Activated naive CD4-positive, alpha-beta T cell treated with anti-CD3 and anti-CD28 coated beads, Interleukin-2, amount 10 ng/mL, durations not matched to agents 7 days and 5 days (primary cell): ENCODE measurements at regions not wholly inside any gene's neighbourhood (a gene's known extent, or its start where the extent isn't known, plus 50 kb on each side); places are given as distances from the start of the nearest gene placed in this dataset.

Experiments used
- CTCF ChIA-PET: fragments of 350-600 bp; sonication (Branson Sonifier 250); formaldehyde crosslinking; loops from one replicate; lab custom pipeline; 2021; ENCODE audit warnings: antibody characterized with exemption; lab: Charles Lee
- DNase-seq: peaks from one replicate; pipeline ENCODE4 v3.0.0-alpha.2; 2020
- H3K27ac Mint-ChIP-seq: one replicate; pipeline ENCODE4 v1.8.0; 2021; ENCODE audit warnings: mild to moderate bottlenecking, moderate library complexity, mixed read lengths
- H3K27me3 Mint-ChIP-seq: one replicate; pipeline ENCODE4 v1.8.0; 2021; ENCODE audit warnings: mild to moderate bottlenecking, mixed read lengths
- H3K36me3 Mint-ChIP-seq: one replicate; pipeline ENCODE4 v1.8.0; 2021; ENCODE audit warnings: mixed read lengths
- H3K4me1 Mint-ChIP-seq: one replicate; pipeline ENCODE4 v1.8.0; 2021; ENCODE audit warnings: mixed read lengths
- H3K4me3 Mint-ChIP-seq: one replicate; pipeline ENCODE4 v1.8.0; 2021; ENCODE audit warnings: mild to moderate bottlenecking, moderate library complexity, mixed read lengths
- H3K9me3 Mint-ChIP-seq: one replicate; pipeline ENCODE4 v1.8.0; 2021; ENCODE audit warnings: mixed read lengths

GRCh38 chr16:51952500-51952899, 594.4 kb downstream of the TOX3 start:
- Mint-ChIP-seq H3K36me3 (no peaks in the 10 kb centered on the region), H3K27ac (no peak overlapping the region), H3K4me3 (no peak overlapping the region), H3K9me3 (no peaks in the 10 kb centered on the region), H3K4me1 (no peaks in the 10 kb centered on the region), H3K27me3 (no peaks in the 10 kb centered on the region)
- CTCF ChIA-PET, result no interaction called here
- DNase-seq, result no peak

- H3K4me1 Mint-ChIP-seq, result no peaks in the 10 kb centered on the region
- H3K4me3 Mint-ChIP-seq, result no peak overlapping the region
- DNase-seq, result no peak
- no peaks in the 10 kb centered on the region for H3K27me3 Mint-ChIP-seq
- CTCF ChIA-PET, result no interaction called here
- no peaks in the 10 kb centered on the region for H3K36me3 Mint-ChIP-seq
- H3K27ac Mint-ChIP-seq, result no peak overlapping the region
- no peaks in the 10 kb centered on the region for H3K9me3 Mint-ChIP-seq
Measured at GRCh38 chr16:51951668-51952298, 595.2 kb downstream of the TOX3 start.

GRCh38 chr16:51950118-51950780, 596.7 kb downstream of the TOX3 start:
- Mint-ChIP-seq H3K36me3 (no peaks in the 10 kb centered on the region), H3K9me3 (no peaks in the 10 kb centered on the region), H3K4me1 (no peaks in the 10 kb centered on the region), H3K27ac (no peak overlapping the region), H3K27me3 (no peaks in the 10 kb centered on the region), H3K4me3 (no peak overlapping the region)
- DNase-seq, result no peak
- CTCF ChIA-PET, result no interaction called here

- Mint-ChIP-seq H3K9me3 (no peaks in the 10 kb centered on the region), H3K27me3 (no peaks in the 10 kb centered on the region), H3K4me3 (no peak overlapping the region), H3K27ac (no peak overlapping the region), H3K36me3 (no peaks in the 10 kb centered on the region), H3K4me1 (no peaks in the 10 kb centered on the region)
- CTCF ChIA-PET, result no interaction called here
- DNase-seq, result no peak
Measured at GRCh38 chr16:51949282-51949681, 597.7 kb downstream of the TOX3 start.

- Mint-ChIP-seq H3K27me3 (no peaks in the 10 kb centered on the region), H3K4me1 (no peaks in the 10 kb centered on the region), H3K4me3 (no peak overlapping the region), H3K27ac (no peak overlapping the region), H3K9me3 (peaks cover 8% of the 10 kb centered on the region), H3K36me3 (no peaks in the 10 kb centered on the region)
- no peak for DNase-seq
- CTCF ChIA-PET, result no interaction called here
Measured at GRCh38 chr16:51941412-51941811, 605.5 kb downstream of the TOX3 start.

GRCh38 chr16:51940183-51940582, 606.8 kb downstream of the TOX3 start:
- Mint-ChIP-seq H3K9me3 (peaks cover 11% of the 10 kb centered on the region), H3K27ac (no peak overlapping the region), H3K36me3 (no peaks in the 10 kb centered on the region), H3K4me1 (no peaks in the 10 kb centered on the region), H3K27me3 (no peaks in the 10 kb centered on the region), H3K4me3 (no peak overlapping the region)
- CTCF ChIA-PET, result no interaction called here
- DNase-seq, result no peak

GRCh38 chr16:51939378-51939871, 607.5 kb downstream of the TOX3 start:
- Mint-ChIP-seq H3K9me3 (peaks cover 11% of the 10 kb centered on the region), H3K27me3 (no peaks in the 10 kb centered on the region), H3K4me1 (no peaks in the 10 kb centered on the region)

GRCh38 chr16:51938861-51939260, 608.1 kb downstream of the TOX3 start:
- Mint-ChIP-seq H3K9me3 (peaks cover 16% of the 10 kb centered on the region), H3K27me3 (no peaks in the 10 kb centered on the region), H3K27ac (no peak overlapping the region), H3K36me3 (no peaks in the 10 kb centered on the region), H3K4me3 (no peak overlapping the region), H3K4me1 (no peaks in the 10 kb centered on the region)
- CTCF ChIA-PET, result no interaction called here
- no peak for DNase-seq

More at GRCh38 chr16:51939378-51939871, 607.5 kb downstream of the TOX3 start:
- Mint-ChIP-seq H3K4me3 (no peak overlapping the region), H3K36me3 (no peaks in the 10 kb centered on the region), H3K27ac (no peak overlapping the region)
- CTCF ChIA-PET, result no interaction called here
- DNase-seq, result no peak

- Mint-ChIP-seq H3K27me3 (no peaks in the 10 kb centered on the region), H3K4me1 (no peaks in the 10 kb centered on the region), H3K4me3 (no peak overlapping the region), H3K27ac (no peak overlapping the region), H3K36me3 (no peaks in the 10 kb centered on the region), H3K9me3 (peaks cover 17% of the 10 kb centered on the region)
- DNase-seq, result no peak
- CTCF ChIA-PET, result no interaction called here
Measured at GRCh38 chr16:51937771-51938170, 609.2 kb downstream of the TOX3 start.

- Mint-ChIP-seq H3K9me3 (peaks cover 16% of the 10 kb centered on the region), H3K27ac (no peak overlapping the region), H3K4me3 (no peak overlapping the region), H3K36me3 (no peaks in the 10 kb centered on the region), H3K27me3 (no peaks in the 10 kb centered on the region), H3K4me1 (no peaks in the 10 kb centered on the region)
- no peak for DNase-seq
- CTCF ChIA-PET, result no interaction called here
Measured at GRCh38 chr16:51936846-51937245, 610.1 kb downstream of the TOX3 start.

GRCh38 chr16:51932317-51932716, 614.6 kb downstream of the TOX3 start:
- Mint-ChIP-seq H3K4me1 (no peaks in the 10 kb centered on the region), H3K4me3 (no peak overlapping the region), H3K36me3 (no peaks in the 10 kb centered on the region), H3K27ac (no peak overlapping the region), H3K27me3 (no peaks in the 10 kb centered on the region), H3K9me3 (peaks cover 17% of the 10 kb centered on the region)
- no peak for DNase-seq
- CTCF ChIA-PET, result no interaction called here

- Mint-ChIP-seq H3K27me3 (no peaks in the 10 kb centered on the region), H3K4me3 (no peak overlapping the region), H3K9me3 (peaks cover 14% of the 10 kb centered on the region), H3K36me3 (no peaks in the 10 kb centered on the region), H3K4me1 (no peaks in the 10 kb centered on the region), H3K27ac (no peak overlapping the region)
- CTCF ChIA-PET, result no interaction called here
- DNase-seq, result no peak
Measured at GRCh38 chr16:51931653-51932052, 615.3 kb downstream of the TOX3 start.

GRCh38 chr16:51924744-51925143, 622.2 kb downstream of the TOX3 start:
- no peak for DNase-seq
- Mint-ChIP-seq H3K4me3 (no peak overlapping the region), H3K36me3 (no peaks in the 10 kb centered on the region), H3K4me1 (no peaks in the 10 kb centered on the region), H3K27me3 (no peaks in the 10 kb centered on the region), H3K9me3 (peaks cover 11% of the 10 kb centered on the region), H3K27ac (no peak overlapping the region)
- CTCF ChIA-PET, result no interaction called here

- no peak for DNase-seq
- CTCF ChIA-PET, result no interaction called here
- Mint-ChIP-seq H3K27ac (no peak overlapping the region), H3K9me3 (peaks cover 11% of the 10 kb centered on the region), H3K4me3 (no peak overlapping the region), H3K36me3 (no peaks in the 10 kb centered on the region), H3K27me3 (no peaks in the 10 kb centered on the region), H3K4me1 (no peaks in the 10 kb centered on the region)
Measured at GRCh38 chr16:51922476-51922875, 624.5 kb downstream of the TOX3 start.

GRCh38 chr16:51919736-51920135, 627.2 kb downstream of the TOX3 start:
- CTCF ChIA-PET, result no interaction called here
- DNase-seq, result no peak
- Mint-ChIP-seq H3K27me3 (no peaks in the 10 kb centered on the region), H3K27ac (no peak overlapping the region), H3K9me3 (peaks cover 9% of the 10 kb centered on the region), H3K4me1 (no peaks in the 10 kb centered on the region), H3K36me3 (no peaks in the 10 kb centered on the region), H3K4me3 (no peak overlapping the region)
